Type B pancreatic cell (in vitro differentiated cells): ENCODE measurements at regions not wholly inside any gene's neighbourhood (a gene's known extent, or its start where the extent isn't known, plus 50 kb on each side); places are given as distances from the start of the nearest gene placed in this dataset.

Experiments used
- DNase-seq: peaks from one replicate; pipeline ENCODE4 v3.0.0; 2021; ENCODE audit warnings: mixed read lengths; ENCODE audit not compliant: unreplicated experiment; ENCODE audit errors: extremely low spot score
- H3K27ac Mint-ChIP-seq: 2 replicates; pipeline ENCODE4 v1.8.0; 2021; ENCODE audit warnings: mild to moderate bottlenecking, mixed read lengths
- H3K27me3 Mint-ChIP-seq: 2 replicates; pipeline ENCODE4 v1.8.0; 2021; ENCODE audit warnings: mixed read lengths
- H3K36me3 Mint-ChIP-seq: 2 replicates; pipeline ENCODE4 v1.8.0; 2021; ENCODE audit warnings: mixed read lengths
- H3K4me1 Mint-ChIP-seq: one replicate; pipeline ENCODE4 v1.8.0; 2021; ENCODE audit warnings: mixed read lengths; ENCODE audit not compliant: unreplicated experiment
- H3K4me3 Mint-ChIP-seq: 2 replicates; pipeline ENCODE4 v1.8.0; 2021; ENCODE audit warnings: mild to moderate bottlenecking, mixed read lengths
- H3K9me3 Mint-ChIP-seq: 2 replicates; pipeline ENCODE4 v1.8.0; 2021; ENCODE audit warnings: mixed read lengths
- CTCF ChIP-seq: fragments of 200-600 bp; sonication (generic); conservative IDR thresholded peaks from 2 replicates; pipeline ENCODE4 v1.5.0; 2021; ENCODE audit warnings: antibody characterized with exemption, mild to moderate bottlenecking

GRCh38 chr14:87156878-87157277 lies 836.1 kb downstream of the GALC start:
- peaks cover 5% of the 10 kb centered on the region for H3K4me1 Mint-ChIP-seq
- DNase-seq: no peak
- no peak for TF ChIP-seq CTCF
- no peak overlapping the region for H3K4me3 Mint-ChIP-seq
- no peak overlapping the region for H3K27ac Mint-ChIP-seq
- H3K9me3 Mint-ChIP-seq: no peaks in the 10 kb centered on the region
- H3K27me3 Mint-ChIP-seq: peaks cover 1% of the 10 kb centered on the region
- H3K36me3 Mint-ChIP-seq: no peaks in the 10 kb centered on the region

GRCh38 chr14:87155856-87156488 lies 837.0 kb downstream of the GALC start:
- no peaks in the 10 kb centered on the region for H3K9me3 Mint-ChIP-seq
- no peak for DNase-seq
- no peak overlapping the region for H3K4me3 Mint-ChIP-seq
- no peaks in the 10 kb centered on the region for H3K4me1 Mint-ChIP-seq
- no peaks in the 10 kb centered on the region for H3K36me3 Mint-ChIP-seq
- peaks cover 4% of the 10 kb centered on the region for H3K27me3 Mint-ChIP-seq
- no peak for TF ChIP-seq CTCF
- H3K27ac Mint-ChIP-seq: no peak overlapping the region

- H3K4me1 Mint-ChIP-seq: no peaks in the 10 kb centered on the region
- no peak for DNase-seq
- no peaks in the 10 kb centered on the region for H3K36me3 Mint-ChIP-seq
- H3K27ac Mint-ChIP-seq: no peak overlapping the region
- no peaks in the 10 kb centered on the region for H3K9me3 Mint-ChIP-seq
- H3K4me3 Mint-ChIP-seq: no peak overlapping the region
- H3K27me3 Mint-ChIP-seq: peaks cover 8% of the 10 kb centered on the region
- no peak for TF ChIP-seq CTCF
Measured at GRCh38 chr14:87153901-87154300, 839.1 kb downstream of the GALC start.

- no peaks in the 10 kb centered on the region for H3K4me1 Mint-ChIP-seq
- H3K4me3 Mint-ChIP-seq: no peak overlapping the region
- peaks cover 8% of the 10 kb centered on the region for H3K27me3 Mint-ChIP-seq
- TF ChIP-seq CTCF: no peak
- no peak for DNase-seq
- H3K9me3 Mint-ChIP-seq: no peaks in the 10 kb centered on the region
- no peaks in the 10 kb centered on the region for H3K36me3 Mint-ChIP-seq
- no peak overlapping the region for H3K27ac Mint-ChIP-seq
Measured at GRCh38 chr14:87153391-87153790, 839.6 kb downstream of the GALC start.

GRCh38 chr14:87152693-87153092 lies 840.3 kb downstream of the GALC start:
- H3K4me3 Mint-ChIP-seq: no peak overlapping the region
- H3K9me3 Mint-ChIP-seq: no peaks in the 10 kb centered on the region
- no peaks in the 10 kb centered on the region for H3K36me3 Mint-ChIP-seq
- peaks cover 8% of the 10 kb centered on the region for H3K27me3 Mint-ChIP-seq
- no peak overlapping the region for H3K27ac Mint-ChIP-seq
- no peak for DNase-seq
- no peaks in the 10 kb centered on the region for H3K4me1 Mint-ChIP-seq
- TF ChIP-seq CTCF: no peak
